ENCODE measurements at regions not wholly inside any gene's neighbourhood (a gene's known extent, or its start where the extent isn't known, plus 50 kb on each side); places are given as distances from the start of the nearest gene placed in this dataset.
A peak's percentile ranks its signal among the peaks of the same experiment; 100 is the strongest.

DNA sequence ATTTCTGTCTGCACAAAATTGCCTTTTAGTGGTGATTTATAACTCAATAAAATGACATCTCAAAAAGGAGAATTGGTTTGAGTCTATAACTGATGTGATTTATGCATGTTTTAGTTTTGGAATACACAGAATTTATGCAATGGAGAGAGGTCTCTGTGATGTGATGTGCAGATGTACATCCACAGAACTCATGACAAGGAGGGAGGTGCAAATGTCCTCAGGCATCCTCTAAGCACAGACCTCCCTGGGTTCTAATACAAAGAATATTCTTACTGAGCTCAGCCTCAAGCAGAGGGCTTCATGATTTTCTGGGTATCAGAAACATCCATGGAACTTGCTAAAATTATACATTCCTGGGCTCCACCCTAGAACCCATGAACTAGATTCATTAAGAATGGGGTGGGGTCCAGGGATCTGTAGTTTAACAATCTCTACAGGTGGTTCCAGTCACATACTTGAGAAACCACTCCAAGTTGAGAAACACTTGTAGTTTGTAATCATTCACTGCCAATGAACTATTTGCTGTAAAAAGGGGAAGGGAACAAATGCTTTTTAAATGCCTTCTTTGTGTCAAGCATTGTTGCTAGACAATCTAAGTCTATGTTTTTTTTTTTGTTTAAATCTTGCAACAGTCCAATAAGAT, 60.2 kb upstream of the NEDD9 start (continued):
- TF ChIP-seq, protein P1, sequence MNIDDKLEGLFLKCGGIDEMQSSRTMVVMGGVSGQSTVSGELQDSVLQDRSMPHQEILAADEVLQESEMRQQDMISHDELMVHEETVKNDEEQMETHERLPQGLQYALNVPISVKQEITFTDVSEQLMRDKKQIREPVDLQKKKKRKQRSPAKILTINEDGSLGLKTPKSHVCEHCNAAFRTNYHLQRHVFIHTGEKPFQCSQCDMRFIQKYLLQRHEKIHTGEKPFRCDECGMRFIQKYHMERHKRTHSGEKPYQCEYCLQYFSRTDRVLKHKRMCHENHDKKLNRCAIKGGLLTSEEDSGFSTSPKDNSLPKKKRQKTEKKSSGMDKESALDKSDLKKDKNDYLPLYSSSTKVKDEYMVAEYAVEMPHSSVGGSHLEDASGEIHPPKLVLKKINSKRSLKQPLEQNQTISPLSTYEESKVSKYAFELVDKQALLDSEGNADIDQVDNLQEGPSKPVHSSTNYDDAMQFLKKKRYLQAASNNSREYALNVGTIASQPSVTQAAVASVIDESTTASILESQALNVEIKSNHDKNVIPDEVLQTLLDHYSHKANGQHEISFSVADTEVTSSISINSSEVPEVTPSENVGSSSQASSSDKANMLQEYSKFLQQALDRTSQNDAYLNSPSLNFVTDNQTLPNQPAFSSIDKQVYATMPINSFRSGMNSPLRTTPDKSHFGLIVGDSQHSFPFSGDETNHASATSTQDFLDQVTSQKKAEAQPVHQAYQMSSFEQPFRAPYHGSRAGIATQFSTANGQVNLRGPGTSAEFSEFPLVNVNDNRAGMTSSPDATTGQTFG (tag by site-specific recombination; IDR thresholded peaks at IDR 0.05; ENCODE audit: borderline replicate concordance): no peak
- TF ChIP-seq ZNF132 (tag by site-specific recombination; IDR thresholded peaks at IDR 0.05; ENCODE audit: borderline replicate concordance) (no peak), KLF16 (tag by site-specific recombination; IDR thresholded peaks at IDR 0.05) (no peak), ZNF211 (tag by site-specific recombination; IDR thresholded peaks at IDR 0.05; ENCODE audit: low read depth) (no peak), ZNF112 (tag by site-specific recombination; IDR thresholded peaks at IDR 0.05) (no peak)

DNA sequence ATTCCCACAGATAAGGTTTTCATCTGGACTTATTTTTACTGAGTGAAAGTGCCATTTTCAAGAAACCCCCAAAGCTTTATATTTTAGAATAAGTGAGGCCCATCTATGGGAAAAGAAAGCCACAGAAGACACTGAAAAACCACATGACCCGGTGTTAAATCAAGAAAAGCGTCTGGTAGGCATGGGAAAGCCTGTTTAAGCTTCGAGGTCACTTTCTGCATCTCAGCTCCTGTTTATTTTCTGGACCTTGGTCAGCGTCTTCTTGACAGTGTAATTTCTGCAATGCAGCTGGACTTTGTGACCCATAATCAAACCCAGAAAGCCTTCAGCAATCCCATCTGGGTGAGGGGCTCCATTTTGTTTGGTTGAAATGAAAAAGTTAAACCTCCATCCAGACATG, 59.6 kb upstream of the NEDD9 start:
- Histone ChIP-seq H3K4me3 (ENCODE audit: low read depth, low read length) (no peak overlapping the region), H3K4me1 (ENCODE audit: control insufficient read depth, insufficient read depth, low read length) (no peaks in the 10 kb centered on the region), H3K27ac (ENCODE audit: extremely low read depth, low read depth, low read length) (no peak overlapping the region), H3K9me3 (ENCODE audit: control insufficient read depth, insufficient read depth, low read depth, low read length) (no peaks in the 10 kb centered on the region; the same call in 1 of the 2 replicates), H3K36me3 (ENCODE audit: control insufficient read depth in 2 of 2, insufficient read depth in 1 of 2, low read length in 2 of 2) (no peaks in the 10 kb centered on the region)
- POLR2A ChIA-PET: interaction anchor here (0.6 kb wide), 1 partner anchor 597 kb away, joined by 3 read pairs; the partner anchor contains the start of gene PAK1IP1
- TF ChIP-seq, protein P2, sequence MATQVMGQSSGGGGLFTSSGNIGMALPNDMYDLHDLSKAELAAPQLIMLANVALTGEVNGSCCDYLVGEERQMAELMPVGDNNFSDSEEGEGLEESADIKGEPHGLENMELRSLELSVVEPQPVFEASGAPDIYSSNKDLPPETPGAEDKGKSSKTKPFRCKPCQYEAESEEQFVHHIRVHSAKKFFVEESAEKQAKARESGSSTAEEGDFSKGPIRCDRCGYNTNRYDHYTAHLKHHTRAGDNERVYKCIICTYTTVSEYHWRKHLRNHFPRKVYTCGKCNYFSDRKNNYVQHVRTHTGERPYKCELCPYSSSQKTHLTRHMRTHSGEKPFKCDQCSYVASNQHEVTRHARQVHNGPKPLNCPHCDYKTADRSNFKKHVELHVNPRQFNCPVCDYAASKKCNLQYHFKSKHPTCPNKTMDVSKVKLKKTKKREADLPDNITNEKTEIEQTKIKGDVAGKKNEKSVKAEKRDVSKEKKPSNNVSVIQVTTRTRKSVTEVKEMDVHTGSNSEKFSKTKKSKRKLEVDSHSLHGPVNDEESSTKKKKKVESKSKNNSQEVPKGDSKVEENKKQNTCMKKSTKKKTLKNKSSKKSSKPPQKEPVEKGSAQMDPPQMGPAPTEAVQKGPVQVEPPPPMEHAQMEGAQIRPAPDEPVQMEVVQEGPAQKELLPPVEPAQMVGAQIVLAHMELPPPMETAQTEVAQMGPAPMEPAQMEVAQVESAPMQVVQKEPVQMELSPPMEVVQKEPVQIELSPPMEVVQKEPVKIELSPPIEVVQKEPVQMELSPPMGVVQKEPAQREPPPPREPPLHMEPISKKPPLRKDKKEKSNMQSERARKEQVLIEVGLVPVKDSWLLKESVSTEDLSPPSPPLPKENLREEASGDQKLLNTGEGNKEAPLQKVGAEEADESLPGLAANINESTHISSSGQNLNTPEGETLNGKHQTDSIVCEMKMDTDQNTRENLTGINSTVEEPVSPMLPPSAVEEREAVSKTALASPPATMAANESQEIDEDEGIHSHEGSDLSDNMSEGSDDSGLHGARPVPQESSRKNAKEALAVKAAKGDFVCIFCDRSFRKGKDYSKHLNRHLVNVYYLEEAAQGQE (tag by site-specific recombination; IDR thresholded peaks at IDR 0.05): peak; percentile 63; the same call in 1 of the 2 replicates
- no peak for TF ChIP-seq ZNF548 (tag by site-specific recombination; IDR thresholded peaks at IDR 0.05)
- TF ChIP-seq, protein P3, sequence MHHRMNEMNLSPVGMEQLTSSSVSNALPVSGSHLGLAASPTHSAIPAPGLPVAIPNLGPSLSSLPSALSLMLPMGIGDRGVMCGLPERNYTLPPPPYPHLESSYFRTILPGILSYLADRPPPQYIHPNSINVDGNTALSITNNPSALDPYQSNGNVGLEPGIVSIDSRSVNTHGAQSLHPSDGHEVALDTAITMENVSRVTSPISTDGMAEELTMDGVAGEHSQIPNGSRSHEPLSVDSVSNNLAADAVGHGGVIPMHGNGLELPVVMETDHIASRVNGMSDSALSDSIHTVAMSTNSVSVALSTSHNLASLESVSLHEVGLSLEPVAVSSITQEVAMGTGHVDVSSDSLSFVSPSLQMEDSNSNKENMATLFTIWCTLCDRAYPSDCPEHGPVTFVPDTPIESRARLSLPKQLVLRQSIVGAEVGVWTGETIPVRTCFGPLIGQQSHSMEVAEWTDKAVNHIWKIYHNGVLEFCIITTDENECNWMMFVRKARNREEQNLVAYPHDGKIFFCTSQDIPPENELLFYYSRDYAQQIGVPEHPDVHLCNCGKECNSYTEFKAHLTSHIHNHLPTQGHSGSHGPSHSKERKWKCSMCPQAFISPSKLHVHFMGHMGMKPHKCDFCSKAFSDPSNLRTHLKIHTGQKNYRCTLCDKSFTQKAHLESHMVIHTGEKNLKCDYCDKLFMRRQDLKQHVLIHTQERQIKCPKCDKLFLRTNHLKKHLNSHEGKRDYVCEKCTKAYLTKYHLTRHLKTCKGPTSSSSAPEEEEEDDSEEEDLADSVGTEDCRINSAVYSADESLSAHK (tag by site-specific recombination; IDR thresholded peaks at IDR 0.05): no peak
- no peak for TF ChIP-seq MYNN (tag by site-specific recombination; IDR thresholded peaks at IDR 0.05; ENCODE audit: borderline replicate concordance)
- TF ChIP-seq, protein P4, sequence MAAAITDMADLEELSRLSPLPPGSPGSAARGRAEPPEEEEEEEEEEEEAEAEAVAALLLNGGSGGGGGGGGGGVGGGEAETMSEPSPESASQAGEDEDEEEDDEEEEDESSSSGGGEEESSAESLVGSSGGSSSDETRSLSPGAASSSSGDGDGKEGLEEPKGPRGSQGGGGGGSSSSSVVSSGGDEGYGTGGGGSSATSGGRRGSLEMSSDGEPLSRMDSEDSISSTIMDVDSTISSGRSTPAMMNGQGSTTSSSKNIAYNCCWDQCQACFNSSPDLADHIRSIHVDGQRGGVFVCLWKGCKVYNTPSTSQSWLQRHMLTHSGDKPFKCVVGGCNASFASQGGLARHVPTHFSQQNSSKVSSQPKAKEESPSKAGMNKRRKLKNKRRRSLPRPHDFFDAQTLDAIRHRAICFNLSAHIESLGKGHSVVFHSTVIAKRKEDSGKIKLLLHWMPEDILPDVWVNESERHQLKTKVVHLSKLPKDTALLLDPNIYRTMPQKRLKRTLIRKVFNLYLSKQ (tag by site-specific recombination; IDR thresholded peaks at IDR 0.05; ENCODE audit: borderline replicate concordance): no peak
- TF ChIP-seq, protein P5, sequence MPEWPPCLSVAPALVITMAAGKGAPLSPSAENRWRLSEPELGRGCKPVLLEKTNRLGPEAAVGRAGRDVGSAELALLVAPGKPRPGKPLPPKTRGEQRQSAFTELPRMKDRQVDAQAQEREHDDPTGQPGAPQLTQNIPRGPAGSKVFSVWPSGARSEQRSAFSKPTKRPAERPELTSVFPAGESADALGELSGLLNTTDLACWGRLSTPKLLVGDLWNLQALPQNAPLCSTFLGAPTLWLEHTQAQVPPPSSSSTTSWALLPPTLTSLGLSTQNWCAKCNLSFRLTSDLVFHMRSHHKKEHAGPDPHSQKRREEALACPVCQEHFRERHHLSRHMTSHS (tag by site-specific recombination; IDR thresholded peaks at IDR 0.05): no peak
- CTCF ChIA-PET: interaction anchor here (0.6 to 1.5 kb wide), 2 partner anchors 9 to 447 kb away, joined by 3 to 4 read pairs; no protein-coding TSS in a partner anchor
